Inferior parietal cortex (tissue), 1 donor: ENCODE measurements at regions not wholly inside any gene's neighbourhood (a gene's known extent, or its start where the extent isn't known, plus 50 kb on each side); places are given as distances from the start of the nearest gene placed in this dataset.
"Not testable (repeated sequence)": the region's sequence is repeated elsewhere in the genome, so short reads cannot be mapped to it uniquely, and the experiment has no call there.

ENCODE experiments used
- DNase-seq: peaks from one replicate; pipeline ENCODE4 v3.0.0-alpha.2; 2016; ENCODE audit errors: extremely low spot score

DNA sequence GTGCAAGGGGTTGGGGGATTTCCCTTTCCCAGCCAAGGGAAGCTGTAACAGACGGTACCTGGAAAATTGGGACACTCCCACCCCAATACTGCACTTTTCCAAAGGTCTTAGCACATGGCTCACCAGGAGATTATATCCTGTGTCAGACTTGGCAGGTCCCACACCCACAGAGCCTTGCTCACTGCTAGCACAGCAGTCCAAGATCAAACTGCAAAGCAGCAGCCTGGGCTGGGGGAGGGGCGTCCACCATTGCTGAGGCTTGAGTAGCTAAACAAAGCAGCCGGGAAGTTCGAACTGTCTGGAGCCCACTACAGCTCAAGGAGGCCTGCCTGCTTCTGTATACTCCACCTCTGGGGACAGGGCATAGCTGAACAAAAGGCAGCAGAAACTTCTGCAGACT lies 604.2 kb upstream of the SEMA3D start:
- not testable (repeated sequence) for DNase-seq

DNA sequence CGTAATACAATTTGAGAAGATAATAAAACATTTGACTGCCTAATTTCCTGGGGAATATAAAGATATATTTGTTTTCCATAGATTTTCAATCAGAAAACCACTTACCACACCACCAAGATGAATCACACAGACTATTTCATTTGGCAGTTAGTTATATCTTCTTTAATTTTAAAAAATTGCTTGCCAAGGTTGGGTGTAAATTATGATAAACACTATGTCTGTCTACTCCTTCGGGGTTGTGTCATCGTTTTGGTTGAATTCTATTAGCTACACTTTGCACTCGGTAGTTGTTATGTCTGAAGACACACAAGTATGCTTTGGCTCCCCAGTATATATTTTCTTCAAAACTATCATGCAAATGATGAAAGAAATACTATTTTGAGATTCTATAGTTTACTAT lies 594.8 kb upstream of the SEMA3D start:
- no peak for DNase-seq

DNA sequence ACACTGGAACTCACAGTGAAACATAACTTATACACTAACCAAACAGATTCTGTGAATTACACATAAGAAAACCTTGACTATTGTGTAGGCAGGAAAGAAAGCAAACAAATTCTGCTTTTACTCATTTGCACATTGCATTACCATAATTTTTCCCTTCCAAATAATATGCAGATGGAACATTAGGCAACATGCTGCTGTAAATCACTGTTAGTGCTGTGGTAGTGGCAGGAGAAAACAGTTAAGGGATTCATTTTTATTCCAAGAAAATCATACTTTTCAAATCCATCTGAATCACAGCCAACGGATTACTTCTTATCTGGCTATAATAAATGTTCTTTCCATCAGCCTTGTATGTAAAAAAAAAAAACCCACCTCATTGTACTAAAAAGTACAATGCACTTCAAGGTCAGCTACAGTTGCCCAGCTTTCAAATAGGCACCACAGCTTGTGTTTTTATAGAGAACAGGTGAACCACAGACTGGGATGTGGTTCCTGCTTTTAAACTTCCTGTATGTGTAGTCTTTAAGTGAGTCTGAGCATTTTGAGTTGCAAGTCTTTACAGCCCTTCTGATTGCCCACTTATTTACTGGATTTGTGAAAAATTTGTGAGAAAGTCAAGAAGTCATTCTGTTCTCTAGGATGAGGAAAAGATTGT lies 590.0 kb upstream of the SEMA3D start:
- DNase-seq, result no peak

DNA sequence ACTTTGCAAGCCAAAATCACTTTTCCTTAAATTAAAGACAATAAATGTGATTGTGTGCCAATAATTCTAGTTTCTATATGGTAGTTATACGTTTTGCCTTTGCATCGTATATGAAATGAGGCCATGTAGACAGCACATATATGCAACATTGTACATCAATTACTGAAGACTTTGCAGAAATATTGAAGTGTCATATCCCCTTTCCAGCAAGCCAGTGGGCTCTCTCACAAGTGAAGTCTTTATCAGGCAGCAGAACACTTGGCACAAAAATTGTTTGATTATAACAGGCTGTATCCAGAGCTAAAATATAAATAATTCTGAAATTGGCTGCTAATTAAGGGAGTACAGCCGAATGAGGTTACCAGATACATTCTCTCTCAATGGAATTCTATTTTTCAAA lies 588.6 kb upstream of the SEMA3D start:
- no peak for DNase-seq

DNA sequence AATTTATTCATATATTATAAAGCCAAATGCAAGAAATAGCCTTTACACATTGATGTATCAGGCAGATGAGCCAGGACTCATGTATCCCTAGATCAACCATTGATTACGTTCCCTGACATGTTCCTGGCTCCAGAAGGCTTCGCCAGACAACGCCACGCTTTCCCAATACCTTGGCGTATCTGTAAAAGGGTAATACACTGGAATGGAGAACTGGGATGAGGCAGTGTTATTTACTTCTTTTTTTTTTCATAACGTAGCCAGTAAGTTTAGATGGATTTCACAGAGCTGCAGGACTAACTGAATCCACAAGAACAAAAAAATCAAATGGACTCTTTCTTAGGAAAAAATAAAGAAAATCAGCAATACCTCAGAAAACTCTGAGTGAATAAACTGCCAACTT lies 588.1 kb upstream of the SEMA3D start:
- DNase-seq, result no peak

DNA sequence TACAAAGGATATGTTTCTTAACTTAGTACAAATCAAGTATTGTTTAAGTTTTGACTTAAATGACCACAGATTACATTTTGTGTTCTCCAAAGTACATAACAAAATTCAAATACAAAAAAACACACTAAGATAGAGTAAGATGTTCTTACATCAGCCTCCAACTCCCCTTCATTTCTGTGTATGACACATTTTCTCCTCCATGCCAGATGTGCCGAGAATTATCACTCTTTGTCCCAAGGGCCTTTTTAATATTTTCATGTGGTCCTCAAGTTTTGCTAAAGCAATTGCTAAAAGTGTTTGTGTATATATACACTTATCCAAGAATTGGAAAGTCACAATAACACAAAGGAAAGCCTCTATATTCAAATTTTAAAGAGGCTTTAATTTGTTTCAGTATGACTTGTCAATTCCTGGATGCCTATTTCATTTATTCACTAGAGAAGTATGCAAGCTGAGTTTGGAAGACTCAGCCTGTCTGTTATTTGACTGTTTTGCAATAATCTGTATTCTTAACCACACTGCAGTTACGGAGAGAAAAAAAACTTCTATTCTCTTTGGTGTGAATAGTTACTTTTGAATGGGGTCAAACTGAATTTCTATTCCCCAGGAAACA lies 586.4 kb upstream of the SEMA3D start:
- no peak for DNase-seq

DNA sequence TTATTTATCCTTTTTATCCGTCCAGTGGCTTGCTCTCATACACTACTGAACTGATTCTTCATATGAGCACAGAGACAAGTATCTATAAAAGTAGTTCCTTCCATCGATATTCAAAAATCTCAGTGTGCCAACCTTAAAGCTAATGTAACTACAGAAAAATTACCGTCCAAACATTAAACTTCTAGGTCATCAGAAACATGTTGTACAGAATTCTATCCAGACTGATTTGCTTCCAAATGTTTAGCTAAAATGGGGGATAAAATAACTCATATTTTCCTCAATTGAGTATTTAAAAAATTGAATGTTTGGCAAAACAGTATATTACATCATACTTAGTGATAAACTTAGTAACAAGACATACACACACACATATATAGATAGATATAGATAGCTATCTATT lies 584.7 kb upstream of the SEMA3D start:
- no peak for DNase-seq

DNA sequence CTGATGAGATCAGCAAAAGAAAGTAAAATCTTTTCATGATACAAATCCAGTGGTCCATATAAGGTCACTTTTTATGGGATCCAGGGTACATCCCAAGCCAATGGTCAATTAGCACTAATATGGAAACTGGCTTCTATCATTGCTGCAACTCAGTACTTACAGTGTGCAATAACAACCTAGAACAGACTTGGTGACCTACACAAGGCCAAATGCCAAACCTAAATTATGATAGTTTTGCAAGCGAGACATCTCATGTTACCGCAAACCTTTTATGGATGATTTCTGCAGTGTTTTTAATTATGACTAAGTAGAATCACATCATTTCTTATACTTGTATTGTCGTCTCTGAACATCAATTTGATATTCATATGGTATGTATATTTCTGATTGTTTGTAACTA lies 583.5 kb upstream of the SEMA3D start:
- no peak for DNase-seq

DNA sequence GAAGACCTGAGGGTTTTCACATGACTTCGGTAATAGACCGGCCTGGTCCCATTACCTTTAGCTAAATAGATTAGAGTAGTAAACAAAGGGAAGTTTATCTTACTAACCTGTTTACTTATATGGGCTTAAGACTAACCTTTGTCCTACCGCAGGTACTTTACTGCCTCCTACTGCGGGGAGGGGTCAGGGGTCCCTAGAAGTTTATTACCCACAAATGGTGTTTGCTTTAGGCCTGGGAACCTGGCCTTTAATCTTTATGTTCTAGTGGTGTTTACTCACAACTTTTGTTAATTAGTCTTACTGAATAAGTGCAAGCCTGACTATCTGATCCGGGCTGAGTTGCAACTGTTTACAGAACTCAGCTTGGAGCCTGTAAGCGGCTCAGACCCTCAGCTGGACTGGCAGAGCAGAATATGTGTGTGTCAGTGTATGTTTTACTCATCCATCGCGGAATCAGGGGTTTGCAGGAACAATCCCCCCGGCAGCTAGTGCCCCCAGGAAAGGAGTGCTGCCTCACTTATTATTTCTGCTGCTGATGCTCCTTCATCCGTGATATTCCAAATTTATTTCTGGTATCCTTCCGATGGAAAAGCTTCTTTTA lies 578.9 kb upstream of the SEMA3D start:
- DNase-seq, result no peak

DNA sequence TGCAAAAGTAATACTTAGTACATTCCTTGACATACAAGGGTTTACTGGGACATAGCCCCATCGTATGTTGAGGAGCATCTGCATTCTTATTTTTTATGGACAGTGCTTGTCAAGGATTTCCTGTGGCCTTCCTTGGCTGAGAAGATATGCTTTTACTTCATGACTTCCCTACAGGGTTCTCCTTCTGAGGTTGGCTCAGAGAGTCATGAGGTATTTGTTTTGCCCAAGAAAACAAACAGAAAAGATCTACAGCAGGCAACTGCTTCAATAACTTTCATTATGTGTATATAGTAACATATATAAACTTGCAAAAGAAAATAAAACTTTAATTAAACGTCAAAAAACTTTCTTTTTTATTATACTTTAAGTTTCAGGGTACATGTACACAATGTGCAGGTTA lies 577.2 kb upstream of the SEMA3D start:
- no peak for DNase-seq

DNA sequence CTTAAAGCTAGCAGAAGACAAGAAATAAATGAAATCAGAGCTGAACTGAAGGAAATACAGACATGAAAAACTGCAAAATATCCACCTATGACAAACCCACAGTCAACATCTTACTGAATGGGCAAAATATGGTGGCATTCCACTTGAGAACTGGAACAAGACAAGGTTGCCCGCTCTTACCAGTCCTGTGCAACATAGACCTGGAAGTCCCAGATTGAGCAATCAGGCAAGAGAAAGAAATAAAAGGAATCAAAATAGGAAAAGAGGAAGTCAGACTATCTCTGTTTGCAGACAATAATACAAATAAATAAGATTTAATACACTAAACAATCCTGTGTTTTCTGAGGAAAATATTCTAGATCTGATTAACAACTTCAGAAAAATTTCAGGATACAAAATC lies 570.5 kb upstream of the SEMA3D start:
- DNase-seq, result no peak

DNA sequence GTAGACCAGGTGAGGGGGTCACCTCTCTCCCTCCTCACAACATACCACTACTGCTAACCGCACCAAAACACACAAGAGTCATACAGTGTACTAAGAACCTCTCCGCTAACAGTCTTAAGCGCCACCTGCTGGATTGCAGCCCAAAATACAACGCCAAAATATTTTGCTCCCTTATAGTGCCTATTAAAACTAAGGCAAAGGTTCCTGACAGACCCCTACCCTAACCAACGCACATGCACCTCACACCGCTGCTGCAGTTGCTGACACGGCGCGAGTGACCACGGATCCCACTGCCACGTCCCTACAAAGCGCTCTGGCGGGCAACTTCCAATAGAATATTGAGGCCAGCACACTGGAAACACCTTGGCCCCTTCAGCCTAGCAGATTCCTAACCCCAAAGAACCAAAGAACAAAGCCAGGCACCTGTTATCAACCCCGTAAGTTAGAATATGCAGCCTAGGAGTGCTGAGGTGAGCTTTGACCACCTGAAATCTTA lies 563.6 kb upstream of the SEMA3D start:
- DNase-seq, result no peak

DNA sequence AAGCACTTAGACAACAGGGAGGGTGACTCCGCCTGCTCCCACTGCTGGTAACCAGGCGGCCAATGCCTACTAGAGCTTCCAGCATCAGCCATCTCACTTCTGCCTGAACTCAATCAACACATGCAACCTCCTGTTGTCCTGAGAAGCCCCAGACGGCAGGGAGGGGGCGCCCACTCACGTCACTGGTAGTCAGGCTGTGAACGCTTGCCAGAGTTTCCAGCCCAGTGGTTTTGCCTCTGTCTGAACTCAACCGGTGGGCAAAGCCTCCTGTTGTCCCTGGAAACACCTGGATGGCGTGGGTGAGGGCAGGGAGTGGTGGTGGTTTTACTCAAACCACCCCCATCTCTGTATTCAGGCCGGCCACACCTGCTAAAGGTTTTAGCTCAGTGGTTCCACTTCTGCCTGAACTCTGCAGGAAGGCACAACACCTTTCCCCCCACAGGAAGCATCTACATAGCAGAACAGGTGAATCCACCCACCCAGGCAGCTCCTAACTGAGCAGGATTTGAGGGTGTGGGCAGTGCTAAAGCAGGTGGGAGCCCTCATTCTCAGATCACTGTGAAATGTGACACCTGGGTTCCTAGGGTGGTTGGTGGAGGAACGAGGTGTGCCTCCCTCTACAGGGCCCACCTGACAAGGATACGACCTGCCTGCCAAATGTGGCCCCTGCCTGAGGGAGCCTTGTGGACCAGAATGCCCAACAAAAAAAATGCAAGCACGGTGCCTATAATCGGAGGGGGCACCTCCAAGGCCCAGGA lies 563.0 kb upstream of the SEMA3D start:
- no peak for DNase-seq

DNA sequence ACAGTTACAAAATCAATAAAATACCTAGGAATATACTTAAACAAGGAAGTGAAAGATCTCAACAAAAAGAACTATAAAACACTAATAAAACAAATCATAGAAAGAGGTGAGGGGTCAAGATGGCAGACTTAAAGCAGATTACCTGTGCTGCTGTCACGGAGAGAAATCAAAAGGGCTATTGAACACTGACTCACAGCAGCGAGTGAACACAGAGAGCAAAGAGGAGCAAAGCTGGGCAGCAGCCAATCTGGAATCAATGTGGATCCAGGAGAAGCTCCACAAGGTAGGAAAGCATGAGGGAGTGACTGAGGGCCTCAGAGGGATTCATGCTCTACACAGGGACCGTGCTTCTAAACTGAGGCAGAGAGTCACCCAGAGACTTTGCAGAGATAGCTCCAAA lies 562.0 kb upstream of the SEMA3D start:
- no peak for DNase-seq

DNA sequence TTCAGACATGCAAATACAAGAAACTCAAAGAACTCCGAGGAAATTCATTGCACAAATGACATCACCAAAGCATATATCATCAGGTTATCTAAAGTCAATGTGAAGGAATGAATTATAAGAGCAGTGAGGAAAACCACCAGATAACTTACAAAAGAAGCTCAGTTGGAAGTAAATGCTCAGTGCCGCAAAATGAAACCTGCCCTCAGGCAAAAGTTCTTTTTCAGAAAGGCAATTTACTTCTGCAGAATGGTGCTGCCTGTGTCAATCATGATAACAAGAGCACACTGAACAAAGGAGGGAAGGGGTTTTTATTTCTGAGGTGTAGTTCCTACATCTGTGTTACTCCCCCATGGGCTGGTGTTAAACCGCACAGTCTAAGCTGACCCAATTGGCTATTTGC lies 550.6 kb upstream of the SEMA3D start:
- no peak for DNase-seq

DNA sequence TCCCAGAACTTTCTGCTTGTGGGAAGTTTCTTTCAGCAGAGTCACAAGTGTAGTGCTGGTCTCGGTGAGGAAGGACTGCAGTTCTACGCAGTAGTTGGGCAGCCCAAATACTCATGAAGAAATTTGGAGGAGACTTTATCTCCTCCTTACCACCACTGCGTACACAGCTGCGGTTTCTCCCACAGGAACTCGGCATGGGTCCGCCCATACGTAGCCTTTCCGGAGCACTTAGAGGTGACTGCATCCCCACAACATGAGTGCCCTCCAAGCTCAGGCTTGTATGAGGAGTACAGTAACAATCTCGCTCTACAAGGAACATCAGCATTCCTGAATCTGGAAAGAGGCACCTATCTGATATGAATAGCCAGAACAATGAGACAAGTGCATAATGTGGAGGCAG lies 549.2 kb upstream of the SEMA3D start:
- DNase-seq, result no peak

DNA sequence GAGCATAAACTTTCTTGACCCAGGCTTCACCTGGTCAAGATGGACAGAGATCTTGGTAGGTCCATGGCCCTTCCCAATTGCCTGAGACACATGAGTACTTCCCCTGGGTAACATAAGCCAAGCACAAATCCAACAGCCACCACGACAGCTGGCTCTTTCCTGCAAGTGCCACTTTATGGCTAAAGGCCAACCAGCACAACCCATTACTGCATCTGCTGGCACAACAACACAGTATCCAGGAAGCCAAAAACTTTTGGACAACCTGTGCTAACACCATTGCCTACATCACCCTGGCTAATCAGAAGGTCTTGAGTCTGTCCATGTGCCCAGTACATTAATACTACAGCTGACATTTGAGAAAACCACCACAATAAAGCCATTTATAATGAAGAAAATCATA lies 548.0 kb upstream of the SEMA3D start:
- no peak for DNase-seq

DNA sequence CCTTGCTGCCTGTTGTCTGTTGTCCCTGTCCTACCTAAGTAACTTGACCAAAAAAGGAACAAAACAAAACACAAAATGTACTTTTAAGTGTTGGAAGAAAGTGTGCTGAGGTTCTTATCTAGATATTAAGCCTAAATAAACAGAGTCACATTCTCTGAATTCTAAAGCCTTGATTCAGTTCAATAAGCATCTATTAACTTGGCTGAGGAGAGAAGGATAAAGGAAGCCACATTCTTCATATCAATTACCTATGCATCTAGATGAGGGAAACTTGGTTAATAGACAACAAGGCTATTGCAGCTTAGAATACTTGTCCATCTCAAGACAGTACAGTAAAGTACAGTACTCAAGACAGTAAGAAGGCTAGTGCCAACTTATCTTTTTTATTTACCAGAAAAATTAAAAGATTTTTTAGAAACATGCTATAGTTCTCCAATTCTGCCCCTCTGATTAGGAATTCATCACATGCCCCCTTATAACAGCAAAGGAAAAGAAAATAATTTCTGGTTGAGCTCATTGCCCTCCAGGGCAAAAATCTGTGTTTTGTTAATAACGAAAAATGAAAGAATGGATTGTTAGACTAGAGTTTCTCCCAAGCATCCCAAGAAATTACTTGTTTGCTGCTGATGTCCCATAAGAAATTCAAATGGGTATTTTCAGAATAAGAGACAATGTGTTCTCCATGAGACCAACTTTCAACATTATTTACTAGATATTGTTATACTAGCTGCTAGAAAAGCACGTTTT lies 546.5 kb upstream of the SEMA3D start:
- no peak for DNase-seq

DNA sequence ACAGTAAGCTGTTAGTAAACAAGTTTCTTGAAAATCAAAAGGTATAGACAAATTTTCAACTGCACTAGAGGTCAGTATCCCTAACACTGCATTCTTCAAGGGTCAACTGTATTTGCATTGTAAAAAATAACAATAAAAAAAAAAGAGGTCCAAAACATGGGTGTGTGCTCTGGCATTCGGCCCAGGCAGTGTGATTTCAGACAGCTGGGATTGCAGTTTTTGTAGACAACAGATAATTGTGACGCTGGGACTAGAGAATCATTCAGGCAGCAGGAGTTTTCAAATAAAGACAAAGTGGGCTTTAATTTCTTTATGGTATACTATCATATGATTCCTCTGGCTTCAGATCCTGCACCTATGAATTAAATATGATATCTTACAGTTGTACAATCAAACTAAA lies 543.2 kb upstream of the SEMA3D start:
- DNase-seq, result no peak

DNA sequence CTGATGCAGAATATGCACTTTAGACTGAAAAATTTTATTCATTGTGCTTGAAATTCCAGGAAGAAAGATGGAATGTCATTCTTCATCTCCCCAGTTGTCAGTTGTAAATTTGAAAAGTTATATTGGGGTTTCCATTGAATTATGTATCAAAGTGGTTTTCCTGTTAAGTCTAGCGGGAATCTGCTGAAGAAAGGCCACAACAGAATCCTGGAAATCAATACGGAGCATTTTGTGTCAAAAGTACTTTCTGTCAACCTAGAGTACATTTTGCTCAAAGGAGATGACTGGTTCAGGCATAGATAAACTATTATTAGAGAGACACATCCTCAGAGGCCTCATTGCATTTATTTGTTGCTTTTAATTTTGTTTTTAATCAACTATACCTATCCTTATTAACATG lies 538.2 kb upstream of the SEMA3D start:
- no peak for DNase-seq

DNA sequence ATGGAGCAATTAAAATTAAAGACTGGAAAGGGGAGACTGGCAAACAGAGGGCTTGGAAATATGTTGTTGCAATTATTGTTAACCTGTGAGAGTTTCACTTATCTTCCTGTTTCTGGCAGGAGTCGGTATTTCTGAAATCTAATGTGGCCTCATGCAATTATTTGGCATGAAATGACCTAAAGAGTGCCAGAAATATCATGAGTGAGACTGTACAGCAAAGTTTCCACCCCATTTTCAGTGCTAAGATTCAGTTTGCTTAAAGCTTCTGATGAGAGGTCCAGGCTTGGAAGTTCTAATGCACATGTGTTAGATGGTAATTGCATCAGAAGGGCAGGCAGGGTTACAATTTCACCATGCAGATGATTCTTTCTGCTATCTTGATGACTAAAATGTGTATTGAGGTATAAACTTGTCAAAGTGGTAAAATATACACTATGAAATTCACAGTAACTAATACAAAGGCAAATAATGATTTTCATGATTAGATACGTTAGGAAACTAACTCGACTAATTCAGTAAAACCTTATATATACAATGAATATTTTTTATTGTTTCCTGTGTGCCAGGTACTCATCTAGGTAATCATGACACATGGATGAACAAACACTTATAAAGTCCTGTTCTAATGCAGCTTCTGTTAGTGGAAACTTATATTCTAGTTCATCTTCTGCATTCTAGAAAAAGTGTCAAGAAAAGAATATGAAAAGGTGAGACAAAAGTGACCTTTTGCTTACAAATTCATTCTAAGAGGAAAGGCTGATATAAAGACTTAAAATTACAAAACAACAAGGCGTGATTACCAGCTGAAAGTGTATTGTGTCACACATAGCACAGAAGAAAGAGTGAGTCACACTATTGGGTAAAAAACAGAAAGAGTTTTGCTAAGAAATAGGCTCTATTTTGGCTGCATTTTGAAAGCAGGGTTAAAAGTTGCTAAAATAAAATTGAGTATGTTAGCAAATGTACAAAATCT lies 533.4 kb upstream of the SEMA3D start:
- no peak for DNase-seq
